HCT116 (cell line): ENCODE measurements at regions not wholly inside any gene's neighbourhood (a gene's known extent, or its start where the extent isn't known, plus 50 kb on each side); places are given as distances from the start of the nearest gene placed in this dataset.

Source experiments
- ATAC-seq: fragments of 200-7000 bp; cut with Tn5 transposase; 2 replicates; pipeline ENCODE4 v1.9.1; 2020; ENCODE audit warnings: mild to moderate bottlenecking, moderate library complexity
- BruUV-seq: library from RNA; stranded (reverse); fragments of 400-500 nt; replicated peaks from 2 replicates; lab custom pipeline; 2021; lab: Mats Ljungman, UMichigan
- CTCF ChIA-PET: fragments of 300-600 bp; sonication (Branson Sonifier 250); formaldehyde crosslinking; loops from one replicate; lab custom pipeline; 2021; ENCODE audit warnings: antibody characterized with exemption; lab: Charles Lee
- POLR2A ChIA-PET: fragments of 300-600, 350-600 bp; sonication (Branson Sonifier 250); formaldehyde crosslinking; loops from one replicate; lab custom pipeline; 2021; ENCODE audit warnings: antibody characterized with exemption; lab: Charles Lee
- RAD21 ChIA-PET, 2 experiments: fragments of 300-600 bp; sonication (Branson Sonifier 250); formaldehyde crosslinking; loops; one replicate each; lab custom pipeline; 2023; ENCODE audit warnings: low total read pairs in 2 of 2; ENCODE audit not compliant: uncharacterized antibody in 2 of 2, unreplicated experiment in 2 of 2, low non-redundant PET in 1 of 2; lab: Charles Lee
- DNase-seq: peaks from one replicate; pipeline ENCODE4 v3.0.0-alpha.2; 2010; ENCODE audit warnings: low read depth, low spot score
- H2AFZ ChIP-seq: fragments of 200-600 bp; shearing (Covaris generic), sonication (generic); 2 replicates; pipeline ENCODE4 v1.6.1; 2017; ENCODE audit warnings: low read depth, mixed run types, mixed read lengths, antibody characterized with exemption, low read length; ENCODE audit not compliant: poor library complexity, severe bottlenecking
- H3K27ac ChIP-seq: 2 replicates; pipeline ENCODE4 v1.5.1; 2012; ENCODE audit warnings: low read depth, low read length
- H3K27me3 ChIP-seq: fragments of 200-600 bp; sonication (generic); 2 replicates; pipeline ENCODE4 v1.6.1; 2016; ENCODE audit warnings: mixed run types, low read length, mixed read lengths; ENCODE audit not compliant: insufficient read depth
- H3K36me3 ChIP-seq, 2 experiments: fragments of 200-500 bp in 1 of 2; fragments of 200-600 bp in 1 of 2; sonication (Bioruptor generic) in 1 of 2; sonication (generic) in 1 of 2; 2 replicates each; pipeline versions ENCODE4 v1.5.1 to v1.6.1; 2014 to 2016; ENCODE audit warnings: low read length in 2 of 2, inconsistent platforms in 1 of 2, mixed read lengths in 1 of 2, mixed run types in 1 of 2; ENCODE audit not compliant: insufficient read depth in 2 of 2, control insufficient read depth in 1 of 2
- H3K4me1 ChIP-seq, 2 experiments: fragments of 200-600 bp in 1 of 2; sonication (generic) in 1 of 2; 2 replicates each; pipeline versions ENCODE4 v1.5.1 to v1.6.1; 2012 to 2017; ENCODE audit warnings: low read length in 2 of 2, inconsistent platforms in 1 of 2, mild to moderate bottlenecking in 1 of 2, mixed read lengths in 1 of 2, mixed run types in 1 of 2, moderate library complexity in 1 of 2; ENCODE audit not compliant: insufficient read depth in 2 of 2, control insufficient read depth in 1 of 2
- H3K4me2 ChIP-seq: fragments of 200-600 bp; sonication (generic); 2 replicates; pipeline ENCODE4 v1.6.1; 2017; ENCODE audit warnings: mixed run types, low read length, mixed read lengths
- H3K4me3 ChIP-seq, 2 experiments: fragments of 200-600 bp in 1 of 2; sonication (generic) in 1 of 2; replicated peaks in 1 of 2; 2 replicates each; pipeline ENCODE4 v1.5.1; 2011 to 2016; ENCODE audit warnings: low read length in 2 of 2, control low read depth in 1 of 2, low read depth in 1 of 2, mild to moderate bottlenecking in 1 of 2, mixed read lengths in 1 of 2, mixed run types in 1 of 2
- H3K79me2 ChIP-seq: fragments of 200-600 bp; sonication (generic); 2 replicates; pipeline ENCODE4 v1.6.1; 2017; ENCODE audit warnings: mild to moderate bottlenecking, mixed run types, low read length, moderate library complexity, mixed read lengths; ENCODE audit not compliant: insufficient read depth
- H3K9ac ChIP-seq: fragments of 200-600 bp; sonication (generic); 2 replicates; pipeline ENCODE4 v1.6.1; 2016; ENCODE audit warnings: low read length, mixed read lengths
- H3K9me2 ChIP-seq: fragments of 200-600 bp; sonication (generic), shearing (Covaris generic); 2 replicates; pipeline ENCODE4 v1.6.1; 2017; ENCODE audit warnings: mixed run types, mild to moderate bottlenecking, moderate library complexity; ENCODE audit not compliant: insufficient read depth
- H3K9me3 ChIP-seq, 2 experiments: fragments of 200-500 bp in 1 of 2; fragments of 200-600 bp in 1 of 2; sonication (Bioruptor generic) in 1 of 2; sonication (generic) in 1 of 2; 2 replicates each; pipeline ENCODE4 v1.6.1; 2014 to 2017; ENCODE audit warnings: low read length in 2 of 2, mixed read lengths in 2 of 2, inconsistent platforms in 1 of 2, low read depth in 1 of 2, mild to moderate bottlenecking in 1 of 2, mixed run types in 1 of 2, moderate library complexity in 1 of 2; ENCODE audit not compliant: control insufficient read depth in 1 of 2, insufficient read depth in 1 of 2
- H4K20me1 ChIP-seq: fragments of 200-600 bp; sonication (generic), shearing (Covaris generic); 2 replicates; pipeline ENCODE4 v1.6.1; 2017; ENCODE audit warnings: mixed run types, mild to moderate bottlenecking, moderate library complexity; ENCODE audit not compliant: insufficient read depth
- ATF3 ChIP-seq: IDR thresholded peaks from 2 replicates; pipeline ENCODE4 v1.6.1; 2012
- CBX3 ChIP-seq: IDR thresholded peaks from 2 replicates; pipeline ENCODE4 v1.6.1; 2012; ENCODE audit warnings: low read depth
- CEBPB ChIP-seq: IDR thresholded peaks from 2 replicates; pipeline ENCODE4 v1.6.1; 2012; ENCODE audit warnings: low read depth
- CTCF ChIP-seq, 3 experiments: fragments of 200-600 bp in 1 of 3; sonication (generic) in 1 of 3; IDR thresholded peaks in 2 of 3; conservative IDR thresholded peaks in 1 of 3; 2 replicates each; pipeline ENCODE4 v1.5.1; 2012 to 2017; ENCODE audit warnings: low read depth in 2 of 3, low read length in 2 of 3, antibody characterized with exemption in 1 of 3, borderline replicate concordance in 1 of 3, control low read depth in 1 of 3, mild to moderate bottlenecking in 1 of 3, mixed read lengths in 1 of 3, mixed run types in 1 of 3, moderate library complexity in 1 of 3; ENCODE audit not compliant: insufficient read depth in 1 of 3
- EGR1 ChIP-seq: IDR thresholded peaks from 2 replicates; pipeline ENCODE4 v1.6.1; 2012; ENCODE audit warnings: low read depth
- ELF1 ChIP-seq: IDR thresholded peaks from 2 replicates; pipeline ENCODE4 v1.6.1; 2012; ENCODE audit warnings: low read depth, borderline replicate concordance
- EZH2 ChIP-seq: fragments of 200-600 bp; sonication (generic); IDR thresholded peaks from 2 replicates; pipeline ENCODE4 v1.6.1; 2017; ENCODE audit warnings: antibody characterized with exemption, mixed run types
- EZH2phosphoT487 ChIP-seq: fragments of 200-600 bp; IDR thresholded peaks from 2 replicates; pipeline ENCODE4 v1.6.1; 2018; ENCODE audit warnings: antibody characterized with exemption, borderline replicate concordance
- FOSL1 ChIP-seq: IDR thresholded peaks from 2 replicates; pipeline ENCODE4 v1.6.1; 2012; ENCODE audit warnings: low read depth
- MAX ChIP-seq: IDR thresholded peaks from 2 replicates; pipeline ENCODE4 v1.6.1; 2012
- POLR2A ChIP-seq: IDR thresholded peaks from 2 replicates; pipeline ENCODE4 v1.7.0; 2011; ENCODE audit warnings: borderline replicate concordance; ENCODE audit not compliant: insufficient read depth, insufficient read length; ENCODE audit errors: extremely low read depth
- POLR2AphosphoS5 ChIP-seq: IDR thresholded peaks from 2 replicates; pipeline ENCODE4 v1.6.1; 2011; ENCODE audit warnings: mild to moderate bottlenecking, low read depth, low read length, moderate library complexity
- REST ChIP-seq: IDR thresholded peaks from 2 replicates; pipeline ENCODE4 v1.6.1; 2012; ENCODE audit warnings: low read depth
- SIN3A ChIP-seq: IDR thresholded peaks from 2 replicates; pipeline ENCODE4 v1.6.1; 2012; ENCODE audit warnings: low read depth
- SP1 ChIP-seq: IDR thresholded peaks from 2 replicates; pipeline ENCODE4 v1.6.1; 2012; ENCODE audit warnings: low read depth
- SRF ChIP-seq: IDR thresholded peaks from 2 replicates; pipeline ENCODE4 v1.6.1; 2012; ENCODE audit warnings: low read depth
- TCF7L2 ChIP-seq: IDR thresholded peaks from 2 replicates; pipeline ENCODE4 v1.7.0; 2011; ENCODE audit warnings: borderline replicate concordance, inconsistent platforms; ENCODE audit not compliant: insufficient read depth, insufficient read length; ENCODE audit errors: extremely low read depth
- ZFX ChIP-seq: fragments of 450-650 bp; IDR thresholded peaks from 2 replicates; pipeline ENCODE4 v1.6.1; 2017
- ZNF274 ChIP-seq: fragments of 200-500 bp; sonication (Bioruptor generic); IDR thresholded peaks from 2 replicates; pipeline ENCODE4 v1.6.1; 2014; ENCODE audit warnings: mild to moderate bottlenecking, low read depth, low read length, inconsistent platforms
- intact Hi-C: fragments of 100-400 bp; cut with micrococcal nuclease; formaldehyde crosslinking; loops from 2 replicates; pipeline ENCODE4 v1.10.0; 2022

GRCh38 chr2:156006721-156007618 lies 325.6 kb downstream of the NR4A2 start:
- Histone ChIP-seq H3K27me3 (no peaks in the 10 kb centered on the region), H3K9me2 (no peaks in the 10 kb centered on the region), H3K4me1 (no peaks in the 10 kb centered on the region), H3K27ac (no peak overlapping the region), H3K9ac (no peak overlapping the region), H4K20me1 (no peaks in the 10 kb centered on the region), H3K4me3 (no peak overlapping the region), H2AFZ (no peak overlapping the region), H3K4me2 (no peak overlapping the region), H3K36me3 (no peaks in the 10 kb centered on the region), H3K79me2 (no peaks in the 10 kb centered on the region), H3K9me3 (no peaks in the 10 kb centered on the region)
- ChIA-PET POLR2A (no interaction called here), CTCF (no interaction called here), RAD21 (no interaction called here)
- DNase-seq: no peak
- BruUV-seq: no TSS peak
- TF ChIP-seq SRF: no peak
- TF ChIP-seq ATF3: no peak
- no peak for TF ChIP-seq CEBPB
- no peak for TF ChIP-seq SIN3A
- no peak for TF ChIP-seq EZH2phosphoT487
- no peak for TF ChIP-seq SP1
- no peak for TF ChIP-seq FOSL1
- TF ChIP-seq REST: no peak
- no peak for TF ChIP-seq ZFX
- no peak for TF ChIP-seq POLR2A
- no peak for TF ChIP-seq EZH2
- TF ChIP-seq POLR2AphosphoS5: no peak
- TF ChIP-seq CBX3: no peak
- no peak for TF ChIP-seq MAX
- TF ChIP-seq EGR1: no peak
- no peak for TF ChIP-seq ELF1
- TF ChIP-seq TCF7L2: no peak
- TF ChIP-seq CTCF (IDR thresholded peaks at IDR 0.05 in 2 of 3, conservative IDR thresholded peaks at IDR 0.05 in 1 of 3; ENCODE audit: borderline replicate concordance in 1 of 3, insufficient read depth in 1 of 3, low read depth in 2 of 3, low read length in 2 of 3): no peak
- TF ChIP-seq ZNF274: no peak
- intact Hi-C loops: no loop called here
- ATAC-seq: no peak
